ENCODE measurements at regions not wholly inside any gene's neighbourhood (a gene's known extent, or its start where the extent isn't known, plus 50 kb on each side); places are given as distances from the start of the nearest gene placed in this dataset.

DNA sequence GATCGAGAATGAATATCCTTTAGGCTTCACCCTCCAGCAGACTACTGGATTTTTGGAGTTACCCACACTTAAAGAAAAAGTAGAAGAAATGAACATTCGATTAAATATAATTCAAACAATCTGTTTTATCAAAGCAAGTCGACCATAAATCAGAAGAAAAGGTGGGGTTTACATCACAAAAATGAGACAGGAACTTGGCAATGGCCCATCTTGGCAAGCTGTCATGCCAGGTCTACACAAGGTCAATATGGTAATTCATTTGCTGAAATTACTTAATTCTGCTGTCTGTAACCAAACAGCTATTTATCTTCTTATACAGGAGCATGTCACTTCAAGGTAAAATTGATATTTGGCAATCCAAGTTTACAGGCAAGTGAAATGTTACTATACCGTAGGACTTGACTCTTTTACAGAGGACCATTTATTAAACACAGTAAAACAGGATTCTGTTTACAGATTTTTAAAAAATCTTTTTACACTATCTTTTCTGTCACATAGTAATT, 640.6 kb upstream of the NRP1 start:
- TF ChIP-seq, protein P1, sequence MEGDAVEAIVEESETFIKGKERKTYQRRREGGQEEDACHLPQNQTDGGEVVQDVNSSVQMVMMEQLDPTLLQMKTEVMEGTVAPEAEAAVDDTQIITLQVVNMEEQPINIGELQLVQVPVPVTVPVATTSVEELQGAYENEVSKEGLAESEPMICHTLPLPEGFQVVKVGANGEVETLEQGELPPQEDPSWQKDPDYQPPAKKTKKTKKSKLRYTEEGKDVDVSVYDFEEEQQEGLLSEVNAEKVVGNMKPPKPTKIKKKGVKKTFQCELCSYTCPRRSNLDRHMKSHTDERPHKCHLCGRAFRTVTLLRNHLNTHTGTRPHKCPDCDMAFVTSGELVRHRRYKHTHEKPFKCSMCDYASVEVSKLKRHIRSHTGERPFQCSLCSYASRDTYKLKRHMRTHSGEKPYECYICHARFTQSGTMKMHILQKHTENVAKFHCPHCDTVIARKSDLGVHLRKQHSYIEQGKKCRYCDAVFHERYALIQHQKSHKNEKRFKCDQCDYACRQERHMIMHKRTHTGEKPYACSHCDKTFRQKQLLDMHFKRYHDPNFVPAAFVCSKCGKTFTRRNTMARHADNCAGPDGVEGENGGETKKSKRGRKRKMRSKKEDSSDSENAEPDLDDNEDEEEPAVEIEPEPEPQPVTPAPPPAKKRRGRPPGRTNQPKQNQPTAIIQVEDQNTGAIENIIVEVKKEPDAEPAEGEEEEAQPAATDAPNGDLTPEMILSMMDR (conservative IDR thresholded peaks at IDR 0.05; ENCODE audit: low read length), result no peak
- TF ChIP-seq EZH2phosphoT487 (IDR thresholded peaks at IDR 0.05; ENCODE audit: borderline replicate concordance), result no peak
